Activated CD8-positive, alpha-beta memory T cell treated with anti-CD3 and anti-CD28 coated beads, Interleukin-2, amount 50 U/mL, for 24 hours (primary cell): ENCODE measurements at regions not wholly inside any gene's neighbourhood (a gene's known extent, or its start where the extent isn't known, plus 50 kb on each side); places are given as distances from the start of the nearest gene placed in this dataset.
"Not testable (repeated sequence)": the region's sequence is repeated elsewhere in the genome, so short reads cannot be mapped to it uniquely, and the experiment has no call there.

Source experiments
- DNase-seq: peaks from one replicate; pipeline ENCODE4 v3.0.0-alpha.2; 2020; ENCODE audit errors: extremely low read depth

GRCh38 chr2:237196409-237196808, 110.7 kb downstream of the COPS8 start:
- no peak for DNase-seq

- no peak for DNase-seq
Observed at GRCh38 chr2:237196866-237197618, 111.4 kb downstream of the COPS8 start.

GRCh38 chr2:237198164-237198855, 112.6 kb downstream of the COPS8 start:
- DNase-seq, result no peak

GRCh38 chr2:237199082-237199481, 113.4 kb downstream of the COPS8 start:
- no peak for DNase-seq

- DNase-seq, result no peak
Observed at GRCh38 chr2:237199577-237199976, 113.9 kb downstream of the COPS8 start.

- DNase-seq, result no peak
Observed at GRCh38 chr2:237200462-237200861, 114.8 kb downstream of the COPS8 start.

- DNase-seq, result no peak
Observed at GRCh38 chr2:237201461-237202287, 116.0 kb downstream of the COPS8 start.

GRCh38 chr2:237202288-237203030, 116.8 kb downstream of the COPS8 start:
- no peak for DNase-seq

GRCh38 chr2:237205043-237205541, 119.4 kb downstream of the COPS8 start:
- no peak for DNase-seq

- no peak for DNase-seq
Observed at GRCh38 chr2:237205561-237205971, 119.9 kb downstream of the COPS8 start.

GRCh38 chr2:237207646-237208045, 122.0 kb downstream of the COPS8 start:
- DNase-seq, result no peak

GRCh38 chr2:237208373-237209260, 122.9 kb downstream of the COPS8 start:
- no peak for DNase-seq

GRCh38 chr2:237209885-237210284, 124.2 kb downstream of the COPS8 start:
- no peak for DNase-seq

GRCh38 chr2:237210297-237210696, 124.6 kb downstream of the COPS8 start:
- DNase-seq, result no peak

GRCh38 chr2:237210763-237211162, 125.1 kb downstream of the COPS8 start:
- DNase-seq, result no peak

- DNase-seq, result not testable (repeated sequence)
Observed at GRCh38 chr2:237212356-237213279, 126.9 kb downstream of the COPS8 start.

GRCh38 chr2:237213315-237214022, 127.8 kb downstream of the COPS8 start:
- no peak for DNase-seq

- DNase-seq, result no peak
Observed at GRCh38 chr2:237214030-237214675, 128.5 kb downstream of the COPS8 start.
